Left cardiac atrium (tissue), 4 donors: ENCODE measurements at regions not wholly inside any gene's neighbourhood (a gene's known extent, or its start where the extent isn't known, plus 50 kb on each side); places are given as distances from the start of the nearest gene placed in this dataset.
"Not testable (repeated sequence)": the region's sequence is repeated elsewhere in the genome, so short reads cannot be mapped to it uniquely, and the experiment has no call there.

Experiments used
- ATAC-seq, 2 donors: fragments of 200-7000 bp; cut with Tn5 transposase; one replicate each; pipeline ENCODE4 v1.9.1; 2020; ENCODE audit warnings: mild to moderate bottlenecking in 2 of 2, moderate library complexity in 2 of 2
- DNase-seq: peaks from one replicate; pipeline ENCODE4 v3.0.0-alpha.2; 2020
- intact Hi-C, 2 donors: fragments of 100-400 bp; cut with DNase I; formaldehyde crosslinking; loops; one replicate each; pipeline versions ENCODE4 v1.14.1 to v1.15.1; 2022 to 2023
- donor health status: DM: no; HTN: yes; CAD: no.
- donor health status: DM: no; HTN: yes; CAD: no; lungs with severe emphysema.
- donor health status: DM: yes; HTN: yes; CAD: no.
- donor health status: Dilated cardiomyopathy.

- intact Hi-C loops, ATAC-seq, DNase-seq: not testable (repeated sequence)
Observed at GRCh38 chr2:89222063-89222732, 530.7 kb downstream of the RPIA start.

GRCh38 chr2:89224803-89225202 lies 533.3 kb downstream of the RPIA start:
- DNase-seq, intact Hi-C loops, ATAC-seq: not testable (repeated sequence)

- intact Hi-C loops, ATAC-seq, DNase-seq: not testable (repeated sequence)
Observed at GRCh38 chr2:89229979-89230378, 538.5 kb downstream of the RPIA start.

- DNase-seq, intact Hi-C loops: not testable (repeated sequence)
Observed at GRCh38 chr2:89231241-89231640, 539.8 kb downstream of the RPIA start.

GRCh38 chr2:89233931-89234330 lies 542.5 kb downstream of the RPIA start:
- intact Hi-C loops, DNase-seq, ATAC-seq: not testable (repeated sequence)

More at GRCh38 chr2:89231241-89231640, 539.8 kb downstream of the RPIA start:
- ATAC-seq, result not testable (repeated sequence)

- ATAC-seq, intact Hi-C loops, DNase-seq: not testable (repeated sequence)
Observed at GRCh38 chr2:89234818-89235466, 543.5 kb downstream of the RPIA start.

GRCh38 chr2:89236832-89237450 lies 545.5 kb downstream of the RPIA start:
- DNase-seq, ATAC-seq, intact Hi-C loops: not testable (repeated sequence)

GRCh38 chr2:89237783-89238182 lies 546.3 kb downstream of the RPIA start:
- ATAC-seq, result peak in 1 of 2 donors; percentile 29
- DNase-seq, intact Hi-C loops: not testable (repeated sequence)

- peak in 1 of 2 donors; percentile 26 for ATAC-seq
- intact Hi-C loops, DNase-seq: not testable (repeated sequence)
Observed at GRCh38 chr2:89243114-89243700, 551.7 kb downstream of the RPIA start.

GRCh38 chr2:89244407-89244806 lies 552.9 kb downstream of the RPIA start:
- intact Hi-C loops, ATAC-seq, DNase-seq: not testable (repeated sequence)

- ATAC-seq, DNase-seq, intact Hi-C loops: not testable (repeated sequence)
Observed at GRCh38 chr2:89245478-89245877, 554.0 kb downstream of the RPIA start.

- DNase-seq, intact Hi-C loops, ATAC-seq: not testable (repeated sequence)
Observed at GRCh38 chr2:89246027-89246426, 554.6 kb downstream of the RPIA start.

- intact Hi-C loops, DNase-seq: not testable (repeated sequence)
- ATAC-seq, result peak in 1 of 2 donors; percentile 62
Observed at GRCh38 chr2:89246620-89247019, 555.1 kb downstream of the RPIA start.

GRCh38 chr2:89255013-89255412 lies 563.5 kb downstream of the RPIA start:
- ATAC-seq, intact Hi-C loops, DNase-seq: not testable (repeated sequence)

- ATAC-seq, DNase-seq, intact Hi-C loops: not testable (repeated sequence)
Observed at GRCh38 chr2:89273443-89273842, 582.0 kb downstream of the RPIA start.

- DNase-seq, ATAC-seq, intact Hi-C loops: not testable (repeated sequence)
Observed at GRCh38 chr2:89280536-89280935, 589.1 kb downstream of the RPIA start.

- intact Hi-C loops, DNase-seq, ATAC-seq: not testable (repeated sequence)
Observed at GRCh38 chr2:89286448-89287080, 595.1 kb downstream of the RPIA start.

GRCh38 chr2:89287084-89287483 lies 595.6 kb downstream of the RPIA start:
- DNase-seq, ATAC-seq, intact Hi-C loops: not testable (repeated sequence)
